Cardiac muscle cell (in vitro differentiated cells and primary cell): ENCODE measurements at regions not wholly inside any gene's neighbourhood (a gene's known extent, or its start where the extent isn't known, plus 50 kb on each side); places are given as distances from the start of the nearest gene placed in this dataset.
A peak's percentile ranks its signal among the peaks of the same experiment; 100 is the strongest.

Source experiments
- DNase-seq, 2 donors: peaks; one replicate each; pipeline versions ENCODE4 v3.0.0 to v3.0.0-alpha.2; 2010 to 2017; ENCODE audit warnings: low read depth in 1 of 2, low spot score in 1 of 2
- H3K27ac ChIP-seq: fragments of 200-600 bp; sonication (generic); 2 replicates; pipeline ENCODE4 v1.5.1; 2016
- H3K27me3 ChIP-seq: fragments of 200-600 bp; sonication (generic); 2 replicates; pipeline ENCODE4 v1.6.0; 2016; ENCODE audit warnings: control low read depth
- H3K36me3 ChIP-seq: fragments of 200-600 bp; sonication (generic); 2 replicates; pipeline ENCODE4 v1.5.1; 2016; ENCODE audit warnings: control low read depth
- H3K4me1 ChIP-seq: fragments of 200-600 bp; sonication (generic); 2 replicates; pipeline ENCODE4 v1.8.1; 2017; ENCODE audit warnings: low read depth, mild to moderate bottlenecking, mixed run types
- H3K4me3 ChIP-seq: fragments of 200-600 bp; sonication (generic); 2 replicates; pipeline ENCODE4 v1.5.1; 2016; ENCODE audit warnings: mild to moderate bottlenecking
- H3K9me3 ChIP-seq: fragments of 200-600 bp; sonication (generic); 2 replicates; pipeline ENCODE4 v1.5.1; 2017; ENCODE audit warnings: low read depth, mild to moderate bottlenecking, control low read depth
- TF ChIP-seq, protein P1 (sequence below): IDR thresholded peaks from 2 replicates; pipeline ENCODE4 v1.5.1; 2012; ENCODE audit warnings: low read depth, mild to moderate bottlenecking, low read length

DNA sequence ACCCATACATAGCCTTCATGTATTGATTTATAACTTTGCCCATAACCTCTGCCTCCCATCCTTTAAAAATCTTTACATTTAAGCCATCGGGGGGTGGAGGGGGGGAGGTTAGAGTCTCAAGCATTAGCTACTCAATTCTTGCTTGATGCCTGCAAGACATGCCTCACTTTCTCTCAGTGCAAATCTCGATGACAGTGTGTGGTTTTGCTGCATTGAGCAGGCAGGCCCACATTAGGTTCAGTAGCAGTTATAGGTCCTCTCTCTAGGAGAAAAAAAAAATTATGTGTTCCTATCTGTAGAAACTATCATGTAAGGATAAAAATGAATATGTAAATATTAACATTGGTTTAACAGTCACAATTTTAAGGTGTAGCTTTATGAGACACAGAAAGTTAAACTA lies 314.0 kb upstream of the ANO3 start:
- TF ChIP-seq, protein P1, sequence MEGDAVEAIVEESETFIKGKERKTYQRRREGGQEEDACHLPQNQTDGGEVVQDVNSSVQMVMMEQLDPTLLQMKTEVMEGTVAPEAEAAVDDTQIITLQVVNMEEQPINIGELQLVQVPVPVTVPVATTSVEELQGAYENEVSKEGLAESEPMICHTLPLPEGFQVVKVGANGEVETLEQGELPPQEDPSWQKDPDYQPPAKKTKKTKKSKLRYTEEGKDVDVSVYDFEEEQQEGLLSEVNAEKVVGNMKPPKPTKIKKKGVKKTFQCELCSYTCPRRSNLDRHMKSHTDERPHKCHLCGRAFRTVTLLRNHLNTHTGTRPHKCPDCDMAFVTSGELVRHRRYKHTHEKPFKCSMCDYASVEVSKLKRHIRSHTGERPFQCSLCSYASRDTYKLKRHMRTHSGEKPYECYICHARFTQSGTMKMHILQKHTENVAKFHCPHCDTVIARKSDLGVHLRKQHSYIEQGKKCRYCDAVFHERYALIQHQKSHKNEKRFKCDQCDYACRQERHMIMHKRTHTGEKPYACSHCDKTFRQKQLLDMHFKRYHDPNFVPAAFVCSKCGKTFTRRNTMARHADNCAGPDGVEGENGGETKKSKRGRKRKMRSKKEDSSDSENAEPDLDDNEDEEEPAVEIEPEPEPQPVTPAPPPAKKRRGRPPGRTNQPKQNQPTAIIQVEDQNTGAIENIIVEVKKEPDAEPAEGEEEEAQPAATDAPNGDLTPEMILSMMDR = no peak
- H3K4me1 ChIP-seq = no peaks in the 10 kb centered on the region
- no peaks in the 10 kb centered on the region for H3K36me3 ChIP-seq
- no peaks in the 10 kb centered on the region for H3K9me3 ChIP-seq
- no peak overlapping the region for H3K27ac ChIP-seq
- H3K27me3 ChIP-seq = peaks cover 21% of the 10 kb centered on the region
- no peak overlapping the region for H3K4me3 ChIP-seq
- DNase-seq = no peak

DNA sequence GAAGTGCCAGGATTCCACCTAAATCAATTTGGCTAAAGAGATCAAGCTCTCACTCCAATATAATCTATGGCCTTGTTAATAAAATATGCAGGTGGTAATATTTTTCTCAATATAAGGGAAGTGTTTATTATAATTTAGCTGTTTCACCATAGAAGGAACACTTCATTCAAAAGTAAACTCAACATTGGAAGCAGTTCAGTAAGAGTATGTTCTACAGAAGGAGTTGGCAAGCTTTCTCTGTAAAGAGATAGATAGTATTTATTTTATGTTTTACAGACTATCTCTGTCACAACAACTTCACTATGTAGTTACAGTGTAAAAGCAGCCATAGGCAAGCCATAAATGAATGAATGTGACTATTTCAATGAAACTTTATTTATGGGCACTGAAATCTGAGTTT lies 313.6 kb upstream of the ANO3 start:
- TF ChIP-seq, protein P1 = no peak
- Histone ChIP-seq H3K36me3 (no peaks in the 10 kb centered on the region), H3K9me3 (no peaks in the 10 kb centered on the region), H3K4me3 (no peak overlapping the region), H3K27me3 (peaks cover 21% of the 10 kb centered on the region), H3K4me1 (no peaks in the 10 kb centered on the region), H3K27ac (no peak overlapping the region)
- DNase-seq = no peak

DNA sequence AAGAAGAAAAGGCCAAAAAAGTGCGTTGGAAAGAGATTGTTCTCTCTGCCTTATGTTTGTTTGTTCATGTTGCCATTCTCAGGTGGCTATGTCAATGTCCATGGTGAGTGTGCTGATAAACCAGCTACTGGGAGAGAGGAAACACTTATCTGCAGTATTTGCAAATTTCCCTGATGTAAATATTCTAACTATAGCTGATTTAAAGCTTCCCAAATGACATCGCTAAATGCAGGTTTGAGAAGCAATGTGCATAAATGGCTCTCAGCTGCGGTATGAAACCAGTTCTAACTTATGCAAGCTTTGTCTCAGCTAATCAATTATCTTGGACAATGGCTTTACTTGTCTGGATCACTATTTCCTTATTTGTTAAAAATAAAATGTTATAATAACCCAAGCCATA lies 312.5 kb upstream of the ANO3 start:
- TF ChIP-seq, protein P1 = no peak

DNA sequence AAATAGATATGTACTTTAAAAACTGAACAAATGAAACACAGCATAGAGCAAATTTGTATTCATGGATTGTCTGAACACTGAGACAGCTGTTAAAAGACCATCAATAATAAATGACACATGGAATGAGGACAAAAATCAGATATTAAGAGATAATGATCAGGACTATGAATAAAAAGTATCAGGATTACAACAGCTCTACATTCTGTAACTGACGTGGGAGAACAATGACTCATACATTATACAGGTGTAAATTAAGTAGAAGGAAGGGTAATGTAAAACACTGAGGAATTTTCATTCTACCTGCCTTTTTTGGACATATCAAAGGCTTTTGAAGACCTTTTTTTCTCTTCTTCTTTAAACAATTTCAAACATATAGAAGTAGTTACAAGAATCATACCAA lies 310.9 kb upstream of the ANO3 start:
- H3K4me3 ChIP-seq = no peak overlapping the region
- H3K27ac ChIP-seq = no peak overlapping the region
- no peak for DNase-seq
- no peaks in the 10 kb centered on the region for H3K36me3 ChIP-seq
- H3K9me3 ChIP-seq = no peaks in the 10 kb centered on the region
- H3K27me3 ChIP-seq = peaks cover 28% of the 10 kb centered on the region
- TF ChIP-seq, protein P1 = no peak
- no peaks in the 10 kb centered on the region for H3K4me1 ChIP-seq

More for the DNA sequence above, 312.5 kb upstream of the ANO3 start:
- Histone ChIP-seq H3K27me3 (peaks cover 21% of the 10 kb centered on the region), H3K4me1 (no peaks in the 10 kb centered on the region), H3K27ac (no peak overlapping the region), H3K4me3 (no peak overlapping the region), H3K36me3 (no peaks in the 10 kb centered on the region), H3K9me3 (no peaks in the 10 kb centered on the region)
- DNase-seq = no peak

DNA sequence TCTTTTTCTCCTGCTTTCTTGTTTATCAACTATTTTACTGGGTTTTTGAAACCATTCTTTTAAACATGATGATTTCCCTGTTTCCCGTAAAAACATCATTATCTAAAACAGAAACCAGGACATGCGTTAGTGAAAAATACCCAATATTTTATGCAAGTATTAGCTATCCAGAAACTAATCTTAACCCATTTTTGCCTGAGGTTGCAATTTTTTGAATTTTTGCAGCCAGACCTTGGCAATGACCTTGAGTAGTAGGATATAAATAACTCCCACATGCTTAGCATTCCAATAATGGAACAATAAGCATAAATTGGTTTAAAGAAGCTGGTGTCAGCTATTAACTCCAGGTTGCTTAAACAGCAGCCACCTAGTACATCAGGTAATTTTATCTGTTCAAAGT lies 308.9 kb upstream of the ANO3 start:
- TF ChIP-seq, protein P1 = no peak
- no peaks in the 10 kb centered on the region for H3K4me1 ChIP-seq
- no peaks in the 10 kb centered on the region for H3K9me3 ChIP-seq
- H3K36me3 ChIP-seq = no peaks in the 10 kb centered on the region
- H3K27ac ChIP-seq = no peak overlapping the region
- H3K4me3 ChIP-seq = no peak overlapping the region
- peaks cover 29% of the 10 kb centered on the region for H3K27me3 ChIP-seq
- no peak for DNase-seq

DNA sequence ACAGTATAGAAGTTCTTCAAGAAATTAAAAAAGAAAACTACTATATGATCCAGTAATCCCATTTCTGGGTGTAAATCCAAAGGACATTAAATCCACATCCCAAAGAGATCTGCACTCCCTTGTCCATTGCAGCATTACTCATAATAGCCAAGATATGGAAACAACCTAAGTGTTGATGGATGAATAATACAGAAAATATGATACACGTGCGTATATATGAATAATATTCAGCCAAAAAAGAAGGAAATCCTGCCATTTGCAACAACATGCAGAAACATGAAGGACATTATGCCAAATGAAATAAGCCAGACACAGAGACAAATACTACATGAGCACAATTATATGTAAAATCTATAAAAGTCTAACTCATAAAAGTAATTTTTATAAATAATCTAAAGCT lies 306.3 kb upstream of the ANO3 start:
- DNase-seq = peak in 1 of 2 donors; percentile 38
- Histone ChIP-seq H3K36me3 (no peaks in the 10 kb centered on the region), H3K4me3 (no peak overlapping the region), H3K27ac (no peak overlapping the region), H3K9me3 (no peaks in the 10 kb centered on the region), H3K4me1 (no peaks in the 10 kb centered on the region), H3K27me3 (peaks cover 30% of the 10 kb centered on the region)
- TF ChIP-seq, protein P1 = no peak
